ENCODE measurements at regions not wholly inside any gene's neighbourhood (a gene's known extent, or its start where the extent isn't known, plus 50 kb on each side); places are given as distances from the start of the nearest gene placed in this dataset.

- no peak overlapping the region for H3K4me3 ChIP-seq (ENCODE audit: low read depth, low read length)
- no peak for DNase-seq (ENCODE audit: low read depth)
- TF ChIP-seq CTCF (conservative IDR thresholded peaks at IDR 0.05; ENCODE audit: low read depth, low read length): no peak
Measured at GRCh38 chr22:48870436-48870835, 957.2 kb downstream of the BRD1 start.

GRCh38 chr22:48869788-48870187 lies 957.9 kb downstream of the BRD1 start:
- H3K4me3 ChIP-seq (ENCODE audit: low read depth, low read length): no peak overlapping the region
- DNase-seq (ENCODE audit: low read depth): no peak
- TF ChIP-seq CTCF (conservative IDR thresholded peaks at IDR 0.05; ENCODE audit: low read depth, low read length): no peak

- H3K4me3 ChIP-seq (ENCODE audit: low read depth, low read length): no peak overlapping the region
- no peak for DNase-seq (ENCODE audit: low read depth)
- TF ChIP-seq CTCF (conservative IDR thresholded peaks at IDR 0.05; ENCODE audit: low read depth, low read length): no peak
Measured at GRCh38 chr22:48869161-48869560, 958.5 kb downstream of the BRD1 start.

GRCh38 chr22:48868554-48868953 lies 959.1 kb downstream of the BRD1 start:
- TF ChIP-seq CTCF (conservative IDR thresholded peaks at IDR 0.05; ENCODE audit: low read depth, low read length): no peak
- no peak overlapping the region for H3K4me3 ChIP-seq (ENCODE audit: low read depth, low read length)
- DNase-seq (ENCODE audit: low read depth): no peak

- no peak for DNase-seq (ENCODE audit: low read depth)
- no peak overlapping the region for H3K4me3 ChIP-seq (ENCODE audit: low read depth, low read length)
- no peak for TF ChIP-seq CTCF (conservative IDR thresholded peaks at IDR 0.05; ENCODE audit: low read depth, low read length)
Measured at GRCh38 chr22:48867891-48868290, 959.8 kb downstream of the BRD1 start.

- no peak for DNase-seq (ENCODE audit: low read depth)
- TF ChIP-seq CTCF (conservative IDR thresholded peaks at IDR 0.05; ENCODE audit: low read depth, low read length): no peak
- H3K4me3 ChIP-seq (ENCODE audit: low read depth, low read length): no peak overlapping the region
Measured at GRCh38 chr22:48866906-48867681, 960.6 kb downstream of the BRD1 start.

- DNase-seq (ENCODE audit: low read depth): no peak
- H3K4me3 ChIP-seq (ENCODE audit: low read depth, low read length): no peak overlapping the region
- TF ChIP-seq CTCF (conservative IDR thresholded peaks at IDR 0.05; ENCODE audit: low read depth, low read length): no peak
Measured at GRCh38 chr22:48864748-48865147, 962.9 kb downstream of the BRD1 start.
